ENCODE measurements at regions not wholly inside any gene's neighbourhood (a gene's known extent, or its start where the extent isn't known, plus 50 kb on each side); places are given as distances from the start of the nearest gene placed in this dataset.

- no peaks in the 10 kb centered on the region for H3K9me2 ChIP-seq (ENCODE audit: insufficient read depth)
- ATAC-seq (no peak), DNase-seq (ENCODE audit: low read depth, low spot score) (no peak)
- H3K9ac ChIP-seq (ENCODE audit: low read length), result no peak overlapping the region
- H3K4me1 ChIP-seq (ENCODE audit: control insufficient read depth in 1 of 2, insufficient read depth in 2 of 2, low read length in 2 of 2), result no peaks in the 10 kb centered on the region
- RAD21 ChIA-PET (ENCODE audit: low non-redundant PET in 1 of 2, low total read pairs in 2 of 2, uncharacterized antibody in 2 of 2, unreplicated experiment in 2 of 2), result no interaction called here
- intact Hi-C loops (cut with micrococcal nuclease), result no loop called here
- POLR2A ChIA-PET, result no interaction called here
- H4K20me1 ChIP-seq (ENCODE audit: insufficient read depth), result no peaks in the 10 kb centered on the region
- H3K4me3 ChIP-seq (replicated peaks in 1 of 2; ENCODE audit: low read depth in 1 of 2, low read length in 2 of 2), result no peak overlapping the region
- TF ChIP-seq MAX (IDR thresholded peaks at IDR 0.05) (no peak), CTCF (IDR thresholded peaks at IDR 0.05 in 2 of 3, conservative IDR thresholded peaks at IDR 0.05 in 1 of 3; ENCODE audit: borderline replicate concordance in 1 of 3, insufficient read depth in 1 of 3, low read depth in 2 of 3, low read length in 2 of 3) (no peak), SRF (IDR thresholded peaks at IDR 0.05; ENCODE audit: low read depth) (no peak), REST (IDR thresholded peaks at IDR 0.05; ENCODE audit: low read depth) (no peak), ZFX (IDR thresholded peaks at IDR 0.05) (no peak), SP1 (IDR thresholded peaks at IDR 0.05; ENCODE audit: low read depth) (no peak), TCF7L2 (IDR thresholded peaks at IDR 0.05; ENCODE audit: borderline replicate concordance, extremely low read depth, insufficient read depth, insufficient read length) (no peak), POLR2A (IDR thresholded peaks at IDR 0.05; ENCODE audit: borderline replicate concordance, extremely low read depth, insufficient read depth, insufficient read length) (no peak), EGR1 (IDR thresholded peaks at IDR 0.05; ENCODE audit: low read depth) (no peak), ATF3 (IDR thresholded peaks at IDR 0.05) (no peak), POLR2AphosphoS5 (IDR thresholded peaks at IDR 0.05; ENCODE audit: low read depth, low read length) (no peak), EZH2 (IDR thresholded peaks at IDR 0.05) (no peak), SIN3A (IDR thresholded peaks at IDR 0.05; ENCODE audit: low read depth) (no peak), CEBPB (IDR thresholded peaks at IDR 0.05; ENCODE audit: low read depth) (no peak), ZBTB33 (IDR thresholded peaks at IDR 0.05; ENCODE audit: extremely low read depth, insufficient replicate concordance, low read length) (no peak), YY1 (IDR thresholded peaks at IDR 0.05; ENCODE audit: extremely low read depth, insufficient replicate concordance, low read depth, low read length) (no peak), ELF1 (IDR thresholded peaks at IDR 0.05; ENCODE audit: borderline replicate concordance, low read depth) (no peak)
- H3K27ac ChIP-seq (ENCODE audit: low read depth, low read length), result no peak overlapping the region
- no peak overlapping the region for H3K4me2 ChIP-seq (ENCODE audit: low read length)
- H3K9me3 ChIP-seq (ENCODE audit: control insufficient read depth in 1 of 2, insufficient read depth in 1 of 2, low read depth in 1 of 2, low read length in 2 of 2), result peaks cover 9 to 12% of the 10 kb centered on the region in 2 experiments; a peak in 2 of 4 replicates
- no peaks in the 10 kb centered on the region for H3K79me2 ChIP-seq (ENCODE audit: insufficient read depth, low read length)
- CTCF ChIA-PET, result no interaction called here
- no peaks in the 10 kb centered on the region for H3K36me3 ChIP-seq (ENCODE audit: control insufficient read depth in 1 of 2, insufficient read depth in 2 of 2, low read length in 2 of 2)
- no peak overlapping the region for H2AFZ ChIP-seq (ENCODE audit: low read depth, low read length, poor library complexity, severe bottlenecking)
- BruUV-seq (replicated peaks), result no TSS peak
- no peaks in the 10 kb centered on the region for H3K27me3 ChIP-seq (ENCODE audit: insufficient read depth, low read length)
These were observed 921.7 kb upstream of the RAG2 start for GRCh38 chr11:37519781-37520180.
